Psoas muscle (tissue), 7 donors: ENCODE measurements at regions not wholly inside any gene's neighbourhood (a gene's known extent, or its start where the extent isn't known, plus 50 kb on each side); places are given as distances from the start of the nearest gene placed in this dataset.

Experiments used
- ATAC-seq, 4 donors: fragments of 200-7000 bp; cut with Tn5 transposase; one replicate each; pipeline ENCODE4 v1.9.1; 2020; ENCODE audit warnings: moderate library complexity in 3 of 4, mild to moderate bottlenecking in 2 of 4
- DNase-seq, 2 donors: peaks; one replicate each; pipeline ENCODE4 v3.0.0-alpha.2; 2020
- H3K27ac ChIP-seq: fragments of 200-600 bp; one replicate; pipeline ENCODE4 v1.8.0; 2022
- H3K27me3 ChIP-seq, 3 donors: fragments of 200-600 bp in 1 of 3; one replicate each; pipeline versions ENCODE4 v1.6.1 to v1.8.0; 2013 to 2022; ENCODE audit warnings: low read length in 2 of 3, mild to moderate bottlenecking in 2 of 3, moderate library complexity in 1 of 3; ENCODE audit not compliant: insufficient read depth in 3 of 3
- H3K36me3 ChIP-seq, 2 donors: fragments of 200-600 bp in 1 of 2; one replicate each; pipeline versions ENCODE4 v1.6.1 to v1.8.0; 2013 to 2022; ENCODE audit warnings: low read depth in 1 of 2, mild to moderate bottlenecking in 1 of 2, moderate library complexity in 1 of 2; ENCODE audit not compliant: insufficient read depth in 1 of 2
- H3K4me1 ChIP-seq: fragments of 200-600 bp; one replicate; pipeline ENCODE4 v1.8.0; 2022
- H3K4me3 ChIP-seq: fragments of 200-600 bp; one replicate; pipeline ENCODE4 v1.8.0; 2022; ENCODE audit warnings: mild to moderate bottlenecking
- H3K9me3 ChIP-seq: fragments of 200-600 bp; one replicate; pipeline ENCODE4 v1.8.0; 2022
- WGBS, 3 donors: extraction: QIAGEN DNeasy Blood & Tissue Kit; methylation state at CpG; one replicate each; pipeline versions ENCODE4 v1.1.6 to v1.1.7; 2013; 5-methylcytosine and 5-hydroxymethylcytosine counted together
- intact Hi-C, 2 donors: fragments of 100-400 bp; cut with DNase I; formaldehyde crosslinking; loops; one replicate each; pipeline versions ENCODE4 v1.11.0 to v1.14.2; 2022
- TF ChIP-seq, protein P1 (sequence below): fragments of 200-600 bp; IDR thresholded peaks from one replicate; pipeline ENCODE4 v1.8.0; 2022; ENCODE audit warnings: antibody characterized with exemption
- donor health status: healthy with polysubstance abuse.
- donor health status: DM: no; HTN: no; CAD: no; lungs with moderate emphysema.
- donor health status: Bipolar disorder and iron deficiency.
- donor health status: healthy.
- donor health status: DM: yes; HTN: yes; CAD: no.
- donor health status: DM: no; HTN: no; CAD: no.
- donor health status: DM: yes; HTN: yes; CAD: no.

GRCh38 chr7:68246189-68246633 lies 1249.6 kb downstream of the TYW1 start:
- Histone ChIP-seq H3K4me1 (no peaks in the 10 kb centered on the region), H3K36me3 (no peaks in the 10 kb centered on the region), H3K27ac (no peak overlapping the region), H3K9me3 (no peaks in the 10 kb centered on the region), H3K4me3 (no peak overlapping the region), H3K27me3 (peaks cover 0 to 2% (median 0%) of the 10 kb centered on the region in 3 donors)
- no peak for ATAC-seq
- intact Hi-C loops: no loop called here
- 45 to 54% (median 52%) methylated on average over 4 of the region's 4 CpGs for WGBS, 3 donors
- TF ChIP-seq, protein P1, sequence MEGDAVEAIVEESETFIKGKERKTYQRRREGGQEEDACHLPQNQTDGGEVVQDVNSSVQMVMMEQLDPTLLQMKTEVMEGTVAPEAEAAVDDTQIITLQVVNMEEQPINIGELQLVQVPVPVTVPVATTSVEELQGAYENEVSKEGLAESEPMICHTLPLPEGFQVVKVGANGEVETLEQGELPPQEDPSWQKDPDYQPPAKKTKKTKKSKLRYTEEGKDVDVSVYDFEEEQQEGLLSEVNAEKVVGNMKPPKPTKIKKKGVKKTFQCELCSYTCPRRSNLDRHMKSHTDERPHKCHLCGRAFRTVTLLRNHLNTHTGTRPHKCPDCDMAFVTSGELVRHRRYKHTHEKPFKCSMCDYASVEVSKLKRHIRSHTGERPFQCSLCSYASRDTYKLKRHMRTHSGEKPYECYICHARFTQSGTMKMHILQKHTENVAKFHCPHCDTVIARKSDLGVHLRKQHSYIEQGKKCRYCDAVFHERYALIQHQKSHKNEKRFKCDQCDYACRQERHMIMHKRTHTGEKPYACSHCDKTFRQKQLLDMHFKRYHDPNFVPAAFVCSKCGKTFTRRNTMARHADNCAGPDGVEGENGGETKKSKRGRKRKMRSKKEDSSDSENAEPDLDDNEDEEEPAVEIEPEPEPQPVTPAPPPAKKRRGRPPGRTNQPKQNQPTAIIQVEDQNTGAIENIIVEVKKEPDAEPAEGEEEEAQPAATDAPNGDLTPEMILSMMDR: no peak
- DNase-seq: no peak

DNA sequence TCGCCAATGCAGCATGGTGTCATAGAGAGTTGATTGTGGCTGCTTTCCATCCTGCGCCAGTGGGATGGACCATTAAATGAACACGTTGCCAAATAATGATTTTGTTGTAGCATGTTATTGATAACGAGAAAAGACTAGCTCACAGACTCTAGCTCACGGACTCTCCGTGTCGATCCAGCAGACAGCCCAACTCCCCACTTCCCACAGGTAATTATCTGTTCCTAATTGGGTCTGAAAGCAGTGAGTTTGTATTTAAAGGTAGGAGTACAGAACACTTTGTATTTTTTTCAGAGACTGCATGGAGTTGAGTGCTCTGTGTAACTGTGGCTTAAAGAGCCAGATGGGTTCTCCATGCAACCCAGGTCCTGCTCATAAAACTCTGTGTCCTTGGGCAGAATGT lies 1250.5 kb downstream of the TYW1 start:
- ATAC-seq: no peak
- 91 to 93% (median 92%) methylated on average over 7 of the region's 7 CpGs for WGBS, 3 donors
- no peaks in the 10 kb centered on the region for H3K36me3 ChIP-seq

GRCh38 chr7:68247571-68247970 lies 1250.9 kb downstream of the TYW1 start:
- DNase-seq (no peak), ATAC-seq (no peak)
- no peaks in the 10 kb centered on the region for H3K4me1 ChIP-seq
- TF ChIP-seq, protein P1: no peak
- no peaks in the 10 kb centered on the region for H3K36me3 ChIP-seq
- 66 to 91% (median 88%) methylated on average over 2 of the region's 2 CpGs for WGBS, 3 donors
- no peak overlapping the region for H3K27ac ChIP-seq
- no peaks in the 10 kb centered on the region for H3K9me3 ChIP-seq
- intact Hi-C loops: no loop called here
- no peak overlapping the region for H3K4me3 ChIP-seq
- peaks cover 0 to 2% (median 0%) of the 10 kb centered on the region in 3 donors for H3K27me3 ChIP-seq

More for the DNA sequence above, 1250.5 kb downstream of the TYW1 start:
- Histone ChIP-seq H3K4me1 (no peaks in the 10 kb centered on the region), H3K27ac (no peak overlapping the region), H3K27me3 (peaks cover 0 to 2% (median 0%) of the 10 kb centered on the region in 3 donors), H3K9me3 (no peaks in the 10 kb centered on the region), H3K4me3 (no peak overlapping the region)
- intact Hi-C loops: no loop called here
- no peak for DNase-seq
- TF ChIP-seq, protein P1: no peak

GRCh38 chr7:68248973-68249372 lies 1252.3 kb downstream of the TYW1 start:
- Histone ChIP-seq H3K9me3 (no peaks in the 10 kb centered on the region), H3K4me1 (no peaks in the 10 kb centered on the region), H3K27me3 (peaks cover 0 to 2% (median 0%) of the 10 kb centered on the region in 3 donors), H3K36me3 (no peaks in the 10 kb centered on the region), H3K27ac (no peak overlapping the region), H3K4me3 (no peak overlapping the region)
- ATAC-seq (no peak), DNase-seq (no peak)
- intact Hi-C loops: no loop called here
- TF ChIP-seq, protein P1: no peak

- H3K27me3 ChIP-seq: peaks cover 0 to 2% (median 0%) of the 10 kb centered on the region in 3 donors
- TF ChIP-seq, protein P1: no peak
- no peaks in the 10 kb centered on the region for H3K36me3 ChIP-seq
- DNase-seq (no peak), ATAC-seq (no peak)
- H3K9me3 ChIP-seq: no peaks in the 10 kb centered on the region
- no peaks in the 10 kb centered on the region for H3K4me1 ChIP-seq
- no peak overlapping the region for H3K4me3 ChIP-seq
- intact Hi-C loops: no loop called here
- H3K27ac ChIP-seq: no peak overlapping the region
- 88 to 96% (median 92%) methylated on average over 1 of the region's 1 CpG for WGBS, 3 donors
Measured at GRCh38 chr7:68249611-68250010, 1253.0 kb downstream of the TYW1 start.
